ENCODE measurements at regions not wholly inside any gene's neighbourhood (a gene's known extent, or its start where the extent isn't known, plus 50 kb on each side); places are given as distances from the start of the nearest gene placed in this dataset.

DNA sequence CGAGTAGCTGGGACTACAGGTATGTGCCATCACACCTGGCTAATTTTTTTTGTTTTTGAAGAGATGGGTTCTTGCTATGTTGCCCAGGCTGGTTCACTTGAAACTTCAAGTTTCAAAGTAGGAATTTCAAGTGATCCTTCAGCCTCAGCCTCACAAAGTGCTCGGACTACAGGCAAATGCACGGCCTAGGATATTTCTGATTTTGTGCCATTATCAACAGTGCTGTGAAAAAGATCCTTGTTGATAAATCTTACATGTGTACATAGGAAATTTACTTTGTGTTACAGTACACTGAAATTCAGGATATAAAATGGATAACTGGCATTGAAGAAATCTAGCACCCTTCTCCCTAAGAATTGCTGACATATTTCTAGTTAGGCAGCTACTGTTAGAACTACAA, 184.6 kb upstream of the PRDM1 start:
- Histone ChIP-seq H3K9ac (ENCODE audit: low read depth in 1 of 2, low read length in 2 of 2) (no peak overlapping the region), H3K27me3 (ENCODE audit: control insufficient read depth in 4 of 4, insufficient read depth in 4 of 4, low read length in 3 of 4) (no peaks in the 10 kb centered on the region), H3K4me3 (ENCODE audit: low read depth in 1 of 3, low read length in 3 of 3) (no peak overlapping the region), H3K27ac (ENCODE audit: low read depth in 1 of 2, low read length in 2 of 2) (no peak overlapping the region), H3K36me3 (ENCODE audit: control insufficient read depth in 4 of 4, insufficient read depth in 3 of 4, low read depth in 1 of 4, low read length in 3 of 4) (no peaks in the 10 kb centered on the region), H3K4me1 (ENCODE audit: control insufficient read depth in 4 of 4, insufficient read depth in 4 of 4, low read length in 3 of 4) (peaks cover 0 to 2% (median 0%) of the 10 kb centered on the region in 4 donors), H3K9me3 (ENCODE audit: control insufficient read depth in 4 of 4, low read length in 3 of 4) (no peaks in the 10 kb centered on the region)
- TF ChIP-seq GABPA (IDR thresholded peaks at IDR 0.05 in 1 of 2, conservative IDR thresholded peaks at IDR 0.05 in 1 of 2) = no peak
- TF ChIP-seq JUND (IDR thresholded peaks at IDR 0.05) = no peak
- 97% methylated on average over 3 of the region's 3 CpGs for WGBS
- DNase-seq (ENCODE audit: low spot score) = no peak

GRCh38 chr6:105900125-105900937, 185.8 kb upstream of the PRDM1 start:
- TF ChIP-seq CTCF (IDR thresholded peaks at IDR 0.05; ENCODE audit: low read depth, low read length, missing input control) (no peak), FOXA2 (IDR thresholded peaks at IDR 0.05) (no peak), ZBTB33 (IDR thresholded peaks at IDR 0.05) (no peak), MAX (IDR thresholded peaks at IDR 0.05) (no peak), ATF3 (IDR thresholded peaks at IDR 0.05) (no peak), TAF1 (conservative IDR thresholded peaks at IDR 0.05) (no peak), NR2F2 (IDR thresholded peaks at IDR 0.05) (no peak), YY1 (IDR thresholded peaks at IDR 0.05) (no peak), EGR1 (IDR thresholded peaks at IDR 0.05; ENCODE audit: low read depth in 2 of 2) (no peak), RAD21 (IDR thresholded peaks at IDR 0.05) (no peak), FOXA1 (IDR thresholded peaks at IDR 0.05) (no peak), HNF4G (IDR thresholded peaks at IDR 0.05) (no peak), JUND (IDR thresholded peaks at IDR 0.05) (no peak), RXRA (IDR thresholded peaks at IDR 0.05) (no peak)
- Histone ChIP-seq H3K27ac (ENCODE audit: low read depth in 1 of 2, low read length in 2 of 2) (no peak overlapping the region), H3K4me1 (ENCODE audit: control insufficient read depth in 4 of 4, insufficient read depth in 4 of 4, low read length in 3 of 4) (peaks cover 0 to 2% (median 0%) of the 10 kb centered on the region in 4 donors), H3K9ac (ENCODE audit: low read depth in 1 of 2, low read length in 2 of 2) (no peak overlapping the region), H3K9me3 (ENCODE audit: control insufficient read depth in 4 of 4, low read length in 3 of 4) (no peaks in the 10 kb centered on the region), H3K27me3 (ENCODE audit: control insufficient read depth in 4 of 4, insufficient read depth in 4 of 4, low read length in 3 of 4) (no peaks in the 10 kb centered on the region), H3K36me3 (ENCODE audit: control insufficient read depth in 4 of 4, insufficient read depth in 3 of 4, low read depth in 1 of 4, low read length in 3 of 4) (no peaks in the 10 kb centered on the region), H3K4me3 (ENCODE audit: low read depth in 1 of 3, low read length in 3 of 3) (no peak overlapping the region)
- DNase-seq (ENCODE audit: low spot score) = no peak
- WGBS = 55% methylated on average over 13 of the region's 13 CpGs
